ENCODE measurements at regions not wholly inside any gene's neighbourhood (a gene's known extent, or its start where the extent isn't known, plus 50 kb on each side); places are given as distances from the start of the nearest gene placed in this dataset.

GRCh38 chr4:64216741-64217140 lies 192.5 kb downstream of the TECRL start:
- H3K9ac ChIP-seq (ENCODE audit: low read length) = no peak overlapping the region
- no peaks in the 10 kb centered on the region for H3K36me3 ChIP-seq (ENCODE audit: control insufficient read depth, insufficient read depth, low read length, severe bottlenecking)
- H3K9me3 ChIP-seq (ENCODE audit: control insufficient read depth, low read length) = peaks cover 3% of the 10 kb centered on the region
- H3K4me3 ChIP-seq (ENCODE audit: low read length) = no peak overlapping the region
- H3K4me1 ChIP-seq (ENCODE audit: control insufficient read depth, insufficient read depth, low read length) = no peaks in the 10 kb centered on the region
- H3K27me3 ChIP-seq (replicated peaks; ENCODE audit: control insufficient read depth, insufficient read depth, low read length) = no peaks in the 10 kb centered on the region
- DNase-seq (ENCODE audit: low read depth) = no peak

GRCh38 chr4:64205376-64205775 lies 203.9 kb downstream of the TECRL start:
- Histone ChIP-seq H3K9me3 (ENCODE audit: control insufficient read depth, low read length) (peaks cover 13% of the 10 kb centered on the region), H3K9ac (ENCODE audit: low read length) (no peak overlapping the region), H3K27me3 (replicated peaks; ENCODE audit: control insufficient read depth, insufficient read depth, low read length) (no peaks in the 10 kb centered on the region), H3K36me3 (ENCODE audit: control insufficient read depth, insufficient read depth, low read length, severe bottlenecking) (no peaks in the 10 kb centered on the region), H3K4me3 (ENCODE audit: low read length) (no peak overlapping the region), H3K4me1 (ENCODE audit: control insufficient read depth, insufficient read depth, low read length) (no peaks in the 10 kb centered on the region)
- no peak for DNase-seq (ENCODE audit: low read depth)

GRCh38 chr4:64200001-64200555 lies 209.2 kb downstream of the TECRL start:
- no peak overlapping the region for H3K9ac ChIP-seq (ENCODE audit: low read length)

GRCh38 chr4:64195582-64195981 lies 213.7 kb downstream of the TECRL start:
- H3K4me1 ChIP-seq (ENCODE audit: control insufficient read depth, insufficient read depth, low read length) = no peaks in the 10 kb centered on the region
- H3K4me3 ChIP-seq (ENCODE audit: low read length) = no peak overlapping the region
- H3K9ac ChIP-seq (ENCODE audit: low read length) = no peak overlapping the region
- H3K36me3 ChIP-seq (ENCODE audit: control insufficient read depth, insufficient read depth, low read length, severe bottlenecking) = no peaks in the 10 kb centered on the region
- H3K9me3 ChIP-seq (ENCODE audit: control insufficient read depth, low read length) = no peaks in the 10 kb centered on the region
- no peaks in the 10 kb centered on the region for H3K27me3 ChIP-seq (replicated peaks; ENCODE audit: control insufficient read depth, insufficient read depth, low read length)
- no peak for DNase-seq (ENCODE audit: low read depth)

More at GRCh38 chr4:64200001-64200555, 209.2 kb downstream of the TECRL start:
- H3K4me1 ChIP-seq (ENCODE audit: control insufficient read depth, insufficient read depth, low read length) = no peaks in the 10 kb centered on the region
- no peak for DNase-seq (ENCODE audit: low read depth)
- no peaks in the 10 kb centered on the region for H3K36me3 ChIP-seq (ENCODE audit: control insufficient read depth, insufficient read depth, low read length, severe bottlenecking)
- H3K9me3 ChIP-seq (ENCODE audit: control insufficient read depth, low read length) = no peaks in the 10 kb centered on the region
- no peak overlapping the region for H3K4me3 ChIP-seq (ENCODE audit: low read length)
- no peaks in the 10 kb centered on the region for H3K27me3 ChIP-seq (replicated peaks; ENCODE audit: control insufficient read depth, insufficient read depth, low read length)

- H3K9me3 ChIP-seq (ENCODE audit: control insufficient read depth, low read length) = no peaks in the 10 kb centered on the region
- no peaks in the 10 kb centered on the region for H3K36me3 ChIP-seq (ENCODE audit: control insufficient read depth, insufficient read depth, low read length, severe bottlenecking)
- no peak overlapping the region for H3K4me3 ChIP-seq (ENCODE audit: low read length)
- no peaks in the 10 kb centered on the region for H3K4me1 ChIP-seq (ENCODE audit: control insufficient read depth, insufficient read depth, low read length)
- H3K9ac ChIP-seq (ENCODE audit: low read length) = no peak overlapping the region
- H3K27me3 ChIP-seq (replicated peaks; ENCODE audit: control insufficient read depth, insufficient read depth, low read length) = no peaks in the 10 kb centered on the region
- no peak for DNase-seq (ENCODE audit: low read depth)
These were observed 216.4 kb downstream of the TECRL start for GRCh38 chr4:64192731-64193412.

GRCh38 chr4:64174247-64174882 lies 234.9 kb downstream of the TECRL start:
- no peaks in the 10 kb centered on the region for H3K27me3 ChIP-seq (replicated peaks; ENCODE audit: control insufficient read depth, insufficient read depth, low read length)
- H3K4me1 ChIP-seq (ENCODE audit: control insufficient read depth, insufficient read depth, low read length) = no peaks in the 10 kb centered on the region
- H3K4me3 ChIP-seq (ENCODE audit: low read length) = no peak overlapping the region
- no peaks in the 10 kb centered on the region for H3K9me3 ChIP-seq (ENCODE audit: control insufficient read depth, low read length)
- no peak overlapping the region for H3K9ac ChIP-seq (ENCODE audit: low read length)
- no peaks in the 10 kb centered on the region for H3K36me3 ChIP-seq (ENCODE audit: control insufficient read depth, insufficient read depth, low read length, severe bottlenecking)
- DNase-seq (ENCODE audit: low read depth) = no peak

GRCh38 chr4:64166365-64166764 lies 242.9 kb downstream of the TECRL start:
- H3K9ac ChIP-seq (ENCODE audit: low read length) = no peak overlapping the region
- H3K4me3 ChIP-seq (ENCODE audit: low read length) = no peak overlapping the region
- no peaks in the 10 kb centered on the region for H3K36me3 ChIP-seq (ENCODE audit: control insufficient read depth, insufficient read depth, low read length, severe bottlenecking)
- DNase-seq (ENCODE audit: low read depth) = no peak
- H3K4me1 ChIP-seq (ENCODE audit: control insufficient read depth, insufficient read depth, low read length) = no peaks in the 10 kb centered on the region
- no peaks in the 10 kb centered on the region for H3K9me3 ChIP-seq (ENCODE audit: control insufficient read depth, low read length)
- no peaks in the 10 kb centered on the region for H3K27me3 ChIP-seq (replicated peaks; ENCODE audit: control insufficient read depth, insufficient read depth, low read length)

- Histone ChIP-seq H3K9me3 (ENCODE audit: control insufficient read depth, low read length) (no peaks in the 10 kb centered on the region), H3K36me3 (ENCODE audit: control insufficient read depth, insufficient read depth, low read length, severe bottlenecking) (no peaks in the 10 kb centered on the region), H3K4me3 (ENCODE audit: low read length) (peak overlapping the region; percentile 69), H3K9ac (ENCODE audit: low read length) (peak overlapping the region; percentile 30), H3K27me3 (replicated peaks; ENCODE audit: control insufficient read depth, insufficient read depth, low read length) (no peaks in the 10 kb centered on the region), H3K4me1 (ENCODE audit: control insufficient read depth, insufficient read depth, low read length) (no peaks in the 10 kb centered on the region)
- peak; percentile 80 for DNase-seq (ENCODE audit: low read depth)
These were observed 250.5 kb downstream of the TECRL start for GRCh38 chr4:64158648-64159326.

GRCh38 chr4:64157397-64157796 lies 251.9 kb downstream of the TECRL start:
- Histone ChIP-seq H3K9me3 (ENCODE audit: control insufficient read depth, low read length) (no peaks in the 10 kb centered on the region), H3K4me1 (ENCODE audit: control insufficient read depth, insufficient read depth, low read length) (no peaks in the 10 kb centered on the region), H3K9ac (ENCODE audit: low read length) (no peak overlapping the region), H3K36me3 (ENCODE audit: control insufficient read depth, insufficient read depth, low read length, severe bottlenecking) (no peaks in the 10 kb centered on the region), H3K27me3 (replicated peaks; ENCODE audit: control insufficient read depth, insufficient read depth, low read length) (no peaks in the 10 kb centered on the region), H3K4me3 (ENCODE audit: low read length) (no peak overlapping the region)
- DNase-seq (ENCODE audit: low read depth) = no peak

- DNase-seq (ENCODE audit: low read depth) = no peak
- no peak overlapping the region for H3K9ac ChIP-seq (ENCODE audit: low read length)
- no peak overlapping the region for H3K4me3 ChIP-seq (ENCODE audit: low read length)
- no peaks in the 10 kb centered on the region for H3K4me1 ChIP-seq (ENCODE audit: control insufficient read depth, insufficient read depth, low read length)
- H3K36me3 ChIP-seq (ENCODE audit: control insufficient read depth, insufficient read depth, low read length, severe bottlenecking) = no peaks in the 10 kb centered on the region
- no peaks in the 10 kb centered on the region for H3K9me3 ChIP-seq (ENCODE audit: control insufficient read depth, low read length)
- no peaks in the 10 kb centered on the region for H3K27me3 ChIP-seq (replicated peaks; ENCODE audit: control insufficient read depth, insufficient read depth, low read length)
These were observed 253.0 kb downstream of the TECRL start for GRCh38 chr4:64156253-64156652.

GRCh38 chr4:64146030-64146429 lies 263.2 kb downstream of the TECRL start:
- Histone ChIP-seq H3K9me3 (ENCODE audit: control insufficient read depth, low read length) (peaks cover 9% of the 10 kb centered on the region), H3K36me3 (ENCODE audit: control insufficient read depth, insufficient read depth, low read length, severe bottlenecking) (no peaks in the 10 kb centered on the region), H3K9ac (ENCODE audit: low read length) (no peak overlapping the region), H3K4me1 (ENCODE audit: control insufficient read depth, insufficient read depth, low read length) (no peaks in the 10 kb centered on the region), H3K27me3 (replicated peaks; ENCODE audit: control insufficient read depth, insufficient read depth, low read length) (no peaks in the 10 kb centered on the region), H3K4me3 (ENCODE audit: low read length) (no peak overlapping the region)
- no peak for DNase-seq (ENCODE audit: low read depth)

All from adipocyte (in vitro differentiated cells).